ENCODE measurements at regions not wholly inside any gene's neighbourhood (a gene's known extent, or its start where the extent isn't known, plus 50 kb on each side); places are given as distances from the start of the nearest gene placed in this dataset.

DNA sequence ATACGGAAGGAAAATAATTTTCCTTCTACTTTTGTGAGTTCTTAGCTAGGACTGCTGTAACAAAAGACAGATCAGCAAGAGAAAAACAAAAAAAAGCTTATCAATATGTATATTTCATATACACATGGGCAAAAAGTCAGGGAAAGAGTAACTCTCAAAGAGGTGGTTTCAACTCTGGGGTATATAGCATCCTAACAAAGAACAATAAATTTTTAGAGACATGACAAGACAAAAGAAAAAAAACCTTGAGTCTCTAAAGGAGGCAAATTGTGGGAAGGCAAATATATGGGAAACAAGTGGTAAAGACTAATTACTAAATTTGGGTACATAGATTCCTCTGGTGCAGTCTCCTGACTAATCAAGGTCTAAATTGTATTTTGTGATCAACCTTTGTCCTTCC, 93.2 kb downstream of the C5orf15 start:
- H3K9me3 ChIP-seq: peaks cover 0 to 24% (median 9%) of the 10 kb centered on the region in 4 donors
- no peak overlapping the region for H3K4me3 ChIP-seq
- H3K27me3 ChIP-seq: no peaks in the 10 kb centered on the region
- no peak overlapping the region for H3K27ac ChIP-seq (replicated peaks in 1 of 4)
- WGBS: 88% methylated on average over 1 of the region's 1 CpG
- DNase-seq (ENCODE audit: extremely low spot score): no peak
- intact Hi-C loops (cut with DNase I): no loop called here
- H3K36me3 ChIP-seq: no peaks in the 10 kb centered on the region
- TF ChIP-seq EP300 (IDR thresholded peaks at IDR 0.05) (no peak), POLR2AphosphoS5 (IDR thresholded peaks at IDR 0.05) (no peak), POLR2A (IDR thresholded peaks at IDR 0.05; ENCODE audit: low read depth) (no peak)
- TF ChIP-seq, protein P1, sequence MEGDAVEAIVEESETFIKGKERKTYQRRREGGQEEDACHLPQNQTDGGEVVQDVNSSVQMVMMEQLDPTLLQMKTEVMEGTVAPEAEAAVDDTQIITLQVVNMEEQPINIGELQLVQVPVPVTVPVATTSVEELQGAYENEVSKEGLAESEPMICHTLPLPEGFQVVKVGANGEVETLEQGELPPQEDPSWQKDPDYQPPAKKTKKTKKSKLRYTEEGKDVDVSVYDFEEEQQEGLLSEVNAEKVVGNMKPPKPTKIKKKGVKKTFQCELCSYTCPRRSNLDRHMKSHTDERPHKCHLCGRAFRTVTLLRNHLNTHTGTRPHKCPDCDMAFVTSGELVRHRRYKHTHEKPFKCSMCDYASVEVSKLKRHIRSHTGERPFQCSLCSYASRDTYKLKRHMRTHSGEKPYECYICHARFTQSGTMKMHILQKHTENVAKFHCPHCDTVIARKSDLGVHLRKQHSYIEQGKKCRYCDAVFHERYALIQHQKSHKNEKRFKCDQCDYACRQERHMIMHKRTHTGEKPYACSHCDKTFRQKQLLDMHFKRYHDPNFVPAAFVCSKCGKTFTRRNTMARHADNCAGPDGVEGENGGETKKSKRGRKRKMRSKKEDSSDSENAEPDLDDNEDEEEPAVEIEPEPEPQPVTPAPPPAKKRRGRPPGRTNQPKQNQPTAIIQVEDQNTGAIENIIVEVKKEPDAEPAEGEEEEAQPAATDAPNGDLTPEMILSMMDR (IDR thresholded peaks at IDR 0.05): no peak
- peaks cover 0 to 10% (median 2%) of the 10 kb centered on the region in 4 donors for H3K4me1 ChIP-seq

DNA sequence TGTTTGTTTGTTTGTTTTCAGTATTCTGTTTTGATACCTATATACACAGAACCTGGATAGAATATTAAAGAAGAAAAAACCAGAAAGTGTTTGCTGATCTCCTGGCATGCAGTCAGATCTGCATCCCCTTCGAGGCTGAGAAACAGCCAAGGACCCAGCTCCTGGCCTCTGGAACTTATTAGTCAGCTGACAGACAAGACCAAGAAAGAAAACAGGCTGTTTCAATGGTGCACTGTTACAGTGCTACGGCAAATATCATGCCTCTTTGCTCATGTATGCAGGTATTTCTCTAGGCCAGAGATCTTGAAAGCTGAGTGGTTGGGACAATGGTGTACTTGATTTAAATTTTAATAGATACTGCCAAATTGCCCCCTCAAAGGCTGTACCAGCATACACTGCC, 95.0 kb downstream of the C5orf15 start:
- H3K36me3 ChIP-seq: no peaks in the 10 kb centered on the region
- intact Hi-C loops (cut with DNase I): loop anchor here (5.0 kb wide), 1 partner anchor 451 kb away; no protein-coding TSS in a partner anchor
- no peak overlapping the region for H3K27ac ChIP-seq (replicated peaks in 1 of 4)
- TF ChIP-seq POLR2A (IDR thresholded peaks at IDR 0.05; ENCODE audit: low read depth): no peak
- no peak for TF ChIP-seq EP300 (IDR thresholded peaks at IDR 0.05)
- TF ChIP-seq, protein P1 (IDR thresholded peaks at IDR 0.05): no peak
- no peak for TF ChIP-seq POLR2AphosphoS5 (IDR thresholded peaks at IDR 0.05)
- H3K4me1 ChIP-seq: peaks cover 3 to 18% (median 10%) of the 10 kb centered on the region in 4 donors
- WGBS: 54% methylated on average over 2 of the region's 2 CpGs
- no peak for DNase-seq (ENCODE audit: extremely low spot score)
- no peaks in the 10 kb centered on the region for H3K27me3 ChIP-seq
- H3K4me3 ChIP-seq: no peak overlapping the region
- H3K9me3 ChIP-seq: peaks cover 0 to 24% (median 9%) of the 10 kb centered on the region in 4 donors

DNA sequence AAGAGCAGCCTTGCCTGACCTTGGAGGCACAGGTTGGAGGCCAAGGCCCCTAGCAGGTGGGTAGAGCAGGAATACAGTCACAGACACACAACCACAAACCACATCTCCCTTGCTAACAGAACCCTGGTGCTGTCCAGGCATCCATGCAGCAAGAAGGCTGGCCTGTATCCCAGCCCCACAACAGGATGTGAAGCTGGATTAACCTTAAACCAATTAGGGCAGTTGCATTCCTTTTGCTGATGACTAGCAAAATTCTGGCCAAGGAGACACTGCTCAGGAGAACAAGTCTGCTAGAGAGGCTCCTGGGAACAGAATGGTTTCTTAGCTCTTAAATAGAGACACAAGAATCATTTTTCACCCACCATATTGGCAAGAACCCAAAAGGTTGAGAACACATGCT, 97.8 kb downstream of the C5orf15 start:
- intact Hi-C loops (cut with DNase I): loop anchor here (5.0 kb wide), 1 partner anchor 448 kb away; no protein-coding TSS in a partner anchor
- Histone ChIP-seq H3K4me3 (no peak overlapping the region), H3K36me3 (no peaks in the 10 kb centered on the region), H3K4me1 (peaks cover 3 to 18% (median 10%) of the 10 kb centered on the region in 4 donors), H3K9me3 (peaks cover 0 to 17% (median 7%) of the 10 kb centered on the region in 4 donors), H3K27ac (replicated peaks in 1 of 4) (no peak overlapping the region), H3K27me3 (no peaks in the 10 kb centered on the region)
- TF ChIP-seq, protein P1 (IDR thresholded peaks at IDR 0.05): no peak
- no peak for TF ChIP-seq POLR2A (IDR thresholded peaks at IDR 0.05; ENCODE audit: low read depth)
- TF ChIP-seq EP300 (IDR thresholded peaks at IDR 0.05): no peak
- TF ChIP-seq POLR2AphosphoS5 (IDR thresholded peaks at IDR 0.05): no peak
- no peak for DNase-seq (ENCODE audit: extremely low spot score)

DNA sequence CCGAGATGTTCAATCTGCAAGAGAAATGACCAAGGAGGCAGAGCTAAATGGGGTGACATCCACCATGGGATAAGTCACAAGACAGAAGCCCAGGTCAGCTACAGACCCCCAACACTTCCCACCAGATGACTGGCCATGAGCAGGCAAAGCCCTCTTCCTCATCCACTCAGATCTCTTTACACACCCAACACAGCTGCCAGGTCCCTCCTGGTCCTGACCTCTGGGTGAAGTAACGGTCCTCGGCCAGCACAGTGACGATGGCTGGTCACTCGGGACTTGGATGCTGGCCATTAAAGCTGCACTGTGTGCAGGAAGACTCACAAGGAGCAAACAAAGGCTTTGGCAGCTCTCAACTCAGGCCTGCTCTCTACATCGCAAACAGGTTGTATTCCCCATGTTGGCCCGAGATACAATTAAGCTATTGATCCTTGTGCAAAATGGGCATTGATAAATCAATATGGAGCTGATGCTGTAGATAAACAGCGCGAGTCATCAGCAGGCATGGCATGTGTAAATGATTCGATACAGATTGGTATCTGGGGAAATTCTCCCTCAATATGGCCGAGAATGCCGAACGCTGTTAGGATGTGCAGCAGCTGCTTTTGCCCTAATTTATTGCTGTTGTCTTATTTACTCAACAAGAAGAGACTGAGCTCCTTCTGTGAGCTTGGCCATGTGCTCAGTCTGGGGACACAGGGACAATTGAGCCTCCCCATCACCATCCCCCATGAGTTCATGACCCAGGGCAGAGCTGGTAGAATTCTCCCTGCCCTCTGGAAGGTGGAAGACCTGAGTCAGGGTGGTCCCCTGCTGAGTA, 98.7 kb downstream of the C5orf15 start:
- Histone ChIP-seq H3K36me3 (no peaks in the 10 kb centered on the region), H3K9me3 (peaks cover 0 to 7% (median under 1%) of the 10 kb centered on the region in 4 donors), H3K27me3 (no peaks in the 10 kb centered on the region), H3K4me1 (peaks cover 3 to 18% (median 10%) of the 10 kb centered on the region in 4 donors), H3K27ac (replicated peaks in 1 of 4) (no peak overlapping the region), H3K4me3 (peak overlapping the region in 1 of 4 donors; percentile 22)
- 75% methylated on average over 12 of the region's 13 CpGs for WGBS
- intact Hi-C loops (cut with DNase I): loop anchor here (5.0 kb wide), 2 partner anchors 447 to 752 kb away; no protein-coding TSS in a partner anchor
- DNase-seq (ENCODE audit: extremely low spot score): no peak
- no peak for TF ChIP-seq POLR2AphosphoS5 (IDR thresholded peaks at IDR 0.05)
- no peak for TF ChIP-seq POLR2A (IDR thresholded peaks at IDR 0.05; ENCODE audit: low read depth)
- TF ChIP-seq, protein P1 (IDR thresholded peaks at IDR 0.05): no peak
- no peak for TF ChIP-seq EP300 (IDR thresholded peaks at IDR 0.05)
